Glomerular visceral epithelial cell (primary cell): ENCODE measurements at regions not wholly inside any gene's neighbourhood (a gene's known extent, or its start where the extent isn't known, plus 50 kb on each side); places are given as distances from the start of the nearest gene placed in this dataset.
"Not testable (repeated sequence)": the region's sequence is repeated elsewhere in the genome, so short reads cannot be mapped to it uniquely, and the experiment has no call there.

Experiments
- DNase-seq: peaks from one replicate; pipeline ENCODE4 v3.0.0-alpha.2; 2016; ENCODE audit errors: extremely low spot score

GRCh38 chr5:100017520-100018262 is 517.5 kb upstream of the FAM174A start:
- DNase-seq, result no peak

- DNase-seq, result not testable (repeated sequence)
Observed at GRCh38 chr5:100013305-100013704, 521.9 kb upstream of the FAM174A start.

- not testable (repeated sequence) for DNase-seq
Observed at GRCh38 chr5:100011160-100011559, 524.0 kb upstream of the FAM174A start.

- no peak for DNase-seq
Observed at GRCh38 chr5:100004969-100005368, 530.2 kb upstream of the FAM174A start.

GRCh38 chr5:99998319-99998718 is 536.9 kb upstream of the FAM174A start:
- DNase-seq, result no peak

- no peak for DNase-seq
Observed at GRCh38 chr5:99995407-99995806, 539.8 kb upstream of the FAM174A start.

- DNase-seq, result no peak
Observed at GRCh38 chr5:99973779-99974178, 561.4 kb upstream of the FAM174A start.

- no peak for DNase-seq
Observed at GRCh38 chr5:99955962-99956361, 579.2 kb upstream of the FAM174A start.

GRCh38 chr5:99955006-99955405 is 580.2 kb upstream of the FAM174A start:
- DNase-seq, result no peak

GRCh38 chr5:99949969-99950524 is 585.1 kb upstream of the FAM174A start:
- no peak for DNase-seq

- DNase-seq, result no peak
Observed at GRCh38 chr5:99949361-99949760, 585.8 kb upstream of the FAM174A start.

- no peak for DNase-seq
Observed at GRCh38 chr5:99948850-99949249, 586.3 kb upstream of the FAM174A start.

GRCh38 chr5:99945478-99946442 is 589.4 kb upstream of the FAM174A start:
- no peak for DNase-seq

GRCh38 chr5:99940540-99940939 is 594.6 kb upstream of the FAM174A start:
- DNase-seq, result no peak

GRCh38 chr5:99936911-99937310 is 598.3 kb upstream of the FAM174A start:
- no peak for DNase-seq

GRCh38 chr5:99929806-99930135 is 605.4 kb upstream of the FAM174A start:
- DNase-seq, result no peak

- no peak for DNase-seq
Observed at GRCh38 chr5:99929067-99929805, 605.9 kb upstream of the FAM174A start.

GRCh38 chr5:99928490-99928889 is 606.7 kb upstream of the FAM174A start:
- DNase-seq, result no peak

GRCh38 chr5:99926463-99926862 is 608.7 kb upstream of the FAM174A start:
- no peak for DNase-seq

GRCh38 chr5:99922386-99922785 is 612.8 kb upstream of the FAM174A start:
- no peak for DNase-seq

- no peak for DNase-seq
Observed at GRCh38 chr5:99911971-99912370, 623.2 kb upstream of the FAM174A start.

GRCh38 chr5:99906776-99907175 is 628.4 kb upstream of the FAM174A start:
- no peak for DNase-seq
